Fibroblast of skin of scalp (primary cell): ENCODE measurements at regions not wholly inside any gene's neighbourhood (a gene's known extent, or its start where the extent isn't known, plus 50 kb on each side); places are given as distances from the start of the nearest gene placed in this dataset.
"Not testable (repeated sequence)": the region's sequence is repeated elsewhere in the genome, so short reads cannot be mapped to it uniquely, and the experiment has no call there.

Experiments used
- DNase-seq: peaks from one replicate; pipeline ENCODE4 v3.0.0-alpha.2; 2013

- DNase-seq = no peak
Observed at GRCh38 chr13:68628994-68629393, 1398.9 kb upstream of the PCDH9 start.

DNA sequence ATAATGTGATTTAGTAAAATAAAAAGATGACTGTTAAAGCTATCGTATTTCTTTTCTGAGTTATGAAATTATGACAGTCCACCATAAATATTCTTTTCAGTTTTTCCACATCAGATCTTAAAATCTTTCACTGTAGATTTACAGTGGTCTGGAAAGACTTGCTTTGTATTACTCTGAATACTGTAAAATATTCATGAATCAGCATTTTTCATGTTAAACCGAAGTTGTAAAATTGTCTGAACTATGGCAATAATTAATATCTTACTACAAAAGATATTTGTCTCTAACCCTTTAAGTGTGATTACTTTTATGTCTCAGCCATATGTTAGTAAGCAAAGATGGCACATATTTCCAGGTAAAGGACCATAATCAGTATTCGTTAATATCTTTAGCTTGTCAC is 1397.2 kb upstream of the PCDH9 start:
- no peak for DNase-seq

DNA sequence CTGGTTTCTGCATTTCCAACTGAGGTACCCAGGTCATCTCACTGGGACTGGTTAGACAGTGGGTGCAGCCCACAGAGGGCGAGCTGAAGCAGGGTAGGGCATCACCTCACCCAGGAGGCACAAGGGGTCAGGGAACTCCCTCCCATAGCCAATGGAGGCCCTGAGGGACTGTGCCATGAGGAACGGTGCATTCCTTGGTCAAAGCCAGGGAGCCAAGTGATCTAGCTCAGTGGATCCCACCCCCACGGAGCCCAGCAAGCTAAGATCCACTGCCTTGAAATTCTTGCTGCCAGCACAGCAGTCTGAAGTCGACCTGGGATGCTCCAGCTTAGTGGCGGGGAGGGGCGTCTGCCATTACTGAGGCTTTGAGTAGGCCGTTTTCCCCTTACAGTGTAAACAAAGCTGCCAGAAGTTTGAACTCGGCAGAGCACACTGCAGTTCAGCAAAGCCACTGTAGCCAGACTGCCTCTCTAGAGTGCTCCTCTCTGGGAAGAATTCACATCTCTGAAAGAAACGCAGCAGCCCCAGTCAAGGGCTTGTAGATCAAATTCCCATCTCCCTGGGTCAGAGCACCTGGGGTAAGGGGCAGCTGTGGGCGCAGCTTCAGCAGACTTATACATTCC is 1386.6 kb upstream of the PCDH9 start:
- DNase-seq = no peak

- no peak for DNase-seq
Observed at GRCh38 chr13:68609661-68610060, 1379.5 kb upstream of the PCDH9 start.

DNA sequence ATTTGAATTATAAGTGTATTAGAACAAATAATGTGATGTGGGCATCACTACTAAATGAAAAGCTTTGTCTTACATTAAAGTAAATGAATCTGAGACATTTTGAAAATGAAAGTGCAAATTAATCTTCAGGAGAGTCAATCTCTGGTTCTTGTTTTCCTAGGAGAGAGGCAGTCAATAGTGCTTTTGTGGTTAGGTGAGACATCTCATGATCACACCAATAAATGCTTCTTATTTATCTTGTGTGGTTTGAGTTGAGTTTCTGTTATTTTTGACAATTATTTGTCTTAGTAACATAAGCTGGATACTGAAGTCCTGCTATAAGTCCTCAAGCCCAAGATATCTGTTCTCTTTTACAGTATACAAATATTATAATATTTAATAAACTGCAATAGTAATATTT is 1378.0 kb upstream of the PCDH9 start:
- no peak for DNase-seq

DNA sequence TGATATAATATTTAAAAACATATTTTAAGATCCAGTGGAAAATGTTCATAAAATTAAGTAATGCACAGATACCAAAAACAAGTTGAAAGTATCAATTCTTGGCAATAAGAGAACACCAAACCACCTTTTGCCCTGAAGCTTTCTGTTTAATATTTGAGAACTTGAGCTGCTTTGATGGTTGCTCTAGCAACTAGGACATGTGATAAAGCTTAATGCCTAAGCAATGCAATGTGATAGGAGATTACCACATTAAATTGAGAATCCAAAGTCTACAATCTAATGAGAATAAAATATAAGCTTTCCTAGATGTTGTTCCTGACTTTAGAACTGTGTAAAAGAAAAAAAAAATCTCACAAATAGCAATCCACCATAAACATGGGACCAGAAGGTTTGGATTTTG is 1367.5 kb upstream of the PCDH9 start:
- DNase-seq = no peak

GRCh38 chr13:68588623-68589022 is 1358.5 kb upstream of the PCDH9 start:
- no peak for DNase-seq

DNA sequence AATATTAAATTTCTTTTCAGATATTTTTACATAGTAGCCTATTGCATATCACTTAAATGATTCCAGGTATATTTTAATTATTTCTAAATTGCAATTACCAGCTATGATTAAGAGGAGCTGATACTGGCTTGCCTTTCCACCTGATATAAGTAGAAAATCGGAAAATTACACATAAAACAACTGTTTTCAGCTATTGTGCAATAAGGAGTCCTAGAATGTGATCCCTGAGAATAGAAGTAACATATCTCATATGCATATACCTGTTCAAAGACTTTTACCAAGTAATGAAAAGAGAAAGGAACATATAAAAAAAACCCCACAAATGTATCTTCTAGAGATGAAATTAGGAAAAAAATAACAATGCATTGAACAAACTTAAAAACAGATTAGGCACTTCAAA is 1354.6 kb upstream of the PCDH9 start:
- no peak for DNase-seq

GRCh38 chr13:68574053-68574452 is 1343.9 kb upstream of the PCDH9 start:
- DNase-seq = no peak

- DNase-seq = no peak
Observed at GRCh38 chr13:68551701-68552522, 1321.8 kb upstream of the PCDH9 start.

GRCh38 chr13:68550330-68550729 is 1320.2 kb upstream of the PCDH9 start:
- no peak for DNase-seq

DNA sequence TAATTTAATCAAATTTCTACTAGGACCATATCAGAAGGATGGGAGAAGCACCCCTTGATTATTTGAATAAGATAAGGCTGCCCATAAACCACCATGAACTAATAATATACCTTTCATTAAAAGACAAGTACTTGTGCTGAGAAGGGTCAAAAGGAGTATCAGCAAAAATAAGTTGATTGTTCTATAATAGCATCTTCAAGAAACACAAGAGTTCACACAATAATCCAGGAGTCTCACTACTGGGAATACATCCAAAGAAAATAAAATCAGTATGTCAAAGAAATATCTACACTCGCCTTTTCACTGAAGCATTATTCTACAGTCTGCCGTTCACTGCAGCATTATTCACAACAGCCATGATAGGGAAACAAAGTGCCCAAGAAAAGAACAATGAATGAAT is 1310.1 kb upstream of the PCDH9 start:
- DNase-seq = no peak

GRCh38 chr13:68535329-68535728 is 1305.2 kb upstream of the PCDH9 start:
- no peak for DNase-seq

- not testable (repeated sequence) for DNase-seq
Observed at GRCh38 chr13:68527167-68527566, 1297.0 kb upstream of the PCDH9 start.

GRCh38 chr13:68523838-68524424 is 1293.8 kb upstream of the PCDH9 start:
- DNase-seq = no peak

GRCh38 chr13:68522184-68522583 is 1292.0 kb upstream of the PCDH9 start:
- DNase-seq = no peak

DNA sequence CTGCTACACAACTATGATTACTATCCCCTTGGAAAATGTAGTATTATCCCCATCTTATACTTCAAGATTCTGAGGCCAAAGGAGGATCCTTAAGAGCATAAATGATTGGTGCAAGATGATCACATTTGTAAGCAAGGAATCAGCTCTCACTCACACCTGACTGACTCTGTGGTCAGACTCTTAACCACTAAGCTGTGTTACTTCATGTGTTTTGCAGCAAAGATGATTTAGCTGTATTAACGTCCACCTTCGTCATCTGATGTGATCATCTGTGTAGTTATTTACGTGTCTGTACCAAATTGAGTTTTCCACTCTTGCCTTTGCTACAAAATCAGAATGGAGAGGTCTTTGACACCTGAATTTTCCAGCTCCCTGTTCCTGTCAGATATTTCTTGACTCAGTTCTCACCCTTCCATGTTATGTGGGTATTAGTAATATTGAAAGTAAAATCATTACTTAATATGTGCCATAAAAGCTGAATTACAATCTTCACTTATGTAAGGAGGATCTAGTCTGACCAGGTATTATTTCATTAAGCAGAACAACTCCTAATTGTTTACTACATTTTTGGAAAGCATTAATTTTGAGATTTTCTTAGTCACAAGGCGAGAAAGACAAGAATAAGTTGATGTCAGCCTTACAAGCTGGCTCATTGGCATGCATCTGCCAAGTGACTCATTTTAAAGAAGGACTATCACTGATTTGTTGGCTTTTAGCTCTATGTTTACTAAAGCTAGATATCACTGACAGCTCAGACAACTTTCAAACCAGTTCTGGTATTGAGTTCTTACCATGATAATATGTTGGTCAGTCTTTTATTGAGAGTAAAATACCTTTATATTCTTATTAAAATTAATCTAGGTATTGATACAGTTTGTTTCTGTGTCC is 1279.8 kb upstream of the PCDH9 start:
- no peak for DNase-seq

DNA sequence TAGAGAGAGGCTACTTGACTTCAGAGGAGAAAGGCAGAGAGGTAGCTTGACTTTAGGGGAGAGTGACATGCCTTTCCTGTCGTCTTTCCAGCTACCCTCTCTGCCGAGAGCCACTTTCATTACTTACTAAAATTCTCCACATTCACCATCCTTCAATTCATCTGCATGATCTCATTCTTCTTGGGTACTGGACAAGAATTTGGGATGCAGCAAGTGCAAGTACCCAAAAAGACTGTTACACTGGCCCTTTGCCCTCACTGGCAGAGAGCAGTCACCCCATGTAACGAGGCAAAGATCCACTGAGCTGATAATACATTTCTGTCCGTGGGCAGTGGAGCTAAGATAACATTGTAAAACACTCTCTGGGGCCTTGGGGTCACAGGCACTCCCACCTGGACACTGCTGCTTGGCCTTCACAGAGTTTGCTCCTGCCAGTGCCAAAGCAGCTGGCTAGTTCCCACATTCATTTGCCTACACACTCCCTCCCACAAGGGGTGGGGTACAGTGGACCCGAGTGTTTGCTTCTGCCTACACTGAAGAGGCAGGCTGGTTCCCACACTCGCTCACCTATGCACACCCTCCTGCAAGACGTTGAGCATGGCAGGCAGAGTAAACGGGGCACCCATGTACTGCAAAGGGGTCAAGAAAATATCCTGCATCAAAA is 1276.9 kb upstream of the PCDH9 start:
- no peak for DNase-seq

- no peak for DNase-seq
Observed at GRCh38 chr13:68490594-68490993, 1260.5 kb upstream of the PCDH9 start.

DNA sequence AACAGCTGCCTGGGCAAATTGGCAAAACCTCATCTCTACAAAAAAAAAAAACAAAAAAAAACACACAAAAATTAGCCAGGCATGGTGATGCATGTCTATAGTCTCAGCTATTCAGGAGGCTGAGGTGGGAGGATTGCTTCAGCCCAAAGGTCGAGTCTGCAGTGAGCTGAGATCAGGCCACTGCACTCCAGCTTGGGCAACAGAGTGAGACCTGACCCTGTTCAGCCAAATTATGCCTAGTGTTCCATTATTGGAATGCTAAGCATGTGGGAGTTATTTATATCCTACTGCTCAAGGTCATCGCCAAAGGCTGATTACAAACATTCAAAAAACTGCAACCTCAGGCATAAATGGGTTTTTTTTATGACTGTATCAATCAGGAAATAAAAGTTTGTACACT is 1251.0 kb upstream of the PCDH9 start:
- no peak for DNase-seq

- no peak for DNase-seq
Observed at GRCh38 chr13:68473834-68474326, 1243.7 kb upstream of the PCDH9 start.

DNA sequence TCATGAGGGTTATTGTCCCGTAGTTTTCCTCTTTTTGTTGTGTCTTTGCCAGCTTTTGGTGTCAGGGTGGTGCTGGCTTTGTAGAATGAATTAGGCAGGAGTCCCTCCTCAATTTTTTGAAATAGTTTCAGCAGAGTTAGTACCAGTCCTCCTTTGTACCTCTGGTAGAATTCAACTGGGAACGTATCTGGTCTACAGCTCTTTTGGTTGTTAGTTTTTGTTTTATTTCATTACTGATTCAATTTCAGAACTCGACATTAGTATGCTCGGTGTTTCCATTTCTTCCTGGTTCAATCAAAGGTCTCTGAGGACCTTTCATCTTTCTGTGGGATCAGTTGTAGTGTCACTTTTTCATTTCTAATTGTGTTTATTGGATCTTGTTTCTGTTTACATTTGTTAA is 1237.0 kb upstream of the PCDH9 start:
- no peak for DNase-seq
